ENCODE measurements at regions not wholly inside any gene's neighbourhood (a gene's known extent, or its start where the extent isn't known, plus 50 kb on each side); places are given as distances from the start of the nearest gene placed in this dataset.

GRCh38 chr20:53688085-53688484 is 94.4 kb upstream of the ZNF217 start:
- no peaks in the 10 kb centered on the region for H3K36me3 Mint-ChIP-seq
- no peak overlapping the region for H3K4me3 Mint-ChIP-seq
- peaks cover 55% of the 10 kb centered on the region for H3K4me1 Mint-ChIP-seq
- H3K27me3 Mint-ChIP-seq: no peaks in the 10 kb centered on the region
- H3K9me3 Mint-ChIP-seq: no peaks in the 10 kb centered on the region
- CTCF ChIA-PET: interaction anchor here (0.6 kb wide), 1 partner anchor 66 kb away, joined by 3 read pairs; no protein-coding TSS in a partner anchor
- H3K27ac Mint-ChIP-seq: no peak overlapping the region
- DNase-seq: no peak

DNA sequence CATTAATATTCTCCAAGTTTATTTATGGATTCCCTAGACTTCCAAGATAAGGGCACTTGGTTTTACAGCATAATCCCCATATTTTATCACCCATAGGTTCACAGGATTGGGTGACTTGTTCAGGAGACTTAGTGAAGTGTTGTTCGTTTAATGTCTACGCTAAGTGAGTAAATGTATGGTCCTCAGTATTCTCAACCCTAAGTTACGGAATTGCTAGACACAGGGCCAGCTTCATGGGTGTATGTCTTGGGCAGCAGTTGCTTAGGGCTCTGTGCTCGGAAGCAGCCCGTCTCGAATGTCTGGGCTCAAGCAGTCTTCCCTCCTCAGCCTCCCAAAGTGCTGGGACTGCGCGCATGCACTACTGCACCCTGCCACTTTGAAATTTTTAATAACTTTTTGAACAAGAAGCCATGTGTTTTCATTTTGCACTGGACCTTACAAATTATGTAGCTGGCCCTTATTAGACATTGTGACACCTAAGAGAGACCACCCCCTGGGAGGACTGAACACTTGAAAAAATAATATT is 91.5 kb upstream of the ZNF217 start:
- DNase-seq: no peak
- peaks cover 40% of the 10 kb centered on the region for H3K4me1 Mint-ChIP-seq
- CTCF ChIA-PET: no interaction called here
- no peaks in the 10 kb centered on the region for H3K9me3 Mint-ChIP-seq
- H3K27me3 Mint-ChIP-seq: no peaks in the 10 kb centered on the region
- H3K4me3 Mint-ChIP-seq: no peak overlapping the region
- H3K27ac Mint-ChIP-seq: no peak overlapping the region
- H3K36me3 Mint-ChIP-seq: no peaks in the 10 kb centered on the region

GRCh38 chr20:53683506-53683905 is 89.9 kb upstream of the ZNF217 start:
- peaks cover 49% of the 10 kb centered on the region for H3K4me1 Mint-ChIP-seq
- H3K9me3 Mint-ChIP-seq: no peaks in the 10 kb centered on the region
- no peak overlapping the region for H3K27ac Mint-ChIP-seq
- CTCF ChIA-PET: no interaction called here
- H3K4me3 Mint-ChIP-seq: no peak overlapping the region
- H3K27me3 Mint-ChIP-seq: no peaks in the 10 kb centered on the region
- no peaks in the 10 kb centered on the region for H3K36me3 Mint-ChIP-seq
- no peak for DNase-seq

DNA sequence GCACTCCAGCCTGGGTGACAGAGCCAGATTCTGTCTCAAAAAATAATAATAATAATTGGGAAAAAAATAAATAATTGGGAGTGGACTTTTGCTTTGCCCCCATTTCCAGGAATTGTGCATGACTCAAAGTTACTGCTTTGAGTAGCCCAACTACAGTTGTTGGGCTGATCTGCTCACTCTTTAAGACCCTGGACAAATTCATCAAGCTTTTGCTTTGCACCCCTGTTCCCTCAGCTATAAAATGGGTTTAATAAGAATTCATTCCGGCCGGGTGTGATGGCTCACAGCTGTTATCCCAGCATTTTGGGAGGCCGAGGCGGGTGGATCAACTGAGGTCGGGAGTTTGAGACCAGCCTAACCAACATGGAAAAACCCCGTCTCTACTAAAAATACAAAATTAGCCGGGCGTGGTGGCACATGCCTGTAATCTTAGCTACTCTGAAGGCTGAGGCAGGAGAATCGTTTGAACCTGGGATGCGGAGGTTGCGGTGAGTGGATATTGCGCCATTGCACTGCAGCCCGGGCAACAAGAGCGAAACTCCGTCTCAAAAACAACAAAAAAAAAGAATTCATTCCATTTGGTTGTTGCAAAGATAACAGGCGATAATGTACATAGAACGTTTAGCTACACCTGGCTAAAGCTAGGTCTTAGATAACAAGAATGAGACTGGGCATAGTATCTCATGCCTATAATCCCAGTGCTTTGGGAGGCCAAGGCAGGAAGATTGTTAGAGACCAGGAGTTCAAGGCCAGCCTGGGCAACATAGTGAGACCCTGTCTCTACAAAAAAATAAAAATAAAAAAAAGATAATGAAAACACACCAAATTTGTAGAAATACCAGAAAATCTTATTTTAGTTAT is 87.9 kb upstream of the ZNF217 start:
- CTCF ChIA-PET: interaction anchor here (0.8 kb wide), 1 partner anchor 16 kb away, joined by 3 read pairs; no protein-coding TSS in a partner anchor
- DNase-seq: no peak
- Mint-ChIP-seq H3K27me3 (no peaks in the 10 kb centered on the region), H3K36me3 (no peaks in the 10 kb centered on the region), H3K4me3 (no peak overlapping the region), H3K9me3 (no peaks in the 10 kb centered on the region), H3K4me1 (peaks cover 53% of the 10 kb centered on the region), H3K27ac (no peak overlapping the region)

DNA sequence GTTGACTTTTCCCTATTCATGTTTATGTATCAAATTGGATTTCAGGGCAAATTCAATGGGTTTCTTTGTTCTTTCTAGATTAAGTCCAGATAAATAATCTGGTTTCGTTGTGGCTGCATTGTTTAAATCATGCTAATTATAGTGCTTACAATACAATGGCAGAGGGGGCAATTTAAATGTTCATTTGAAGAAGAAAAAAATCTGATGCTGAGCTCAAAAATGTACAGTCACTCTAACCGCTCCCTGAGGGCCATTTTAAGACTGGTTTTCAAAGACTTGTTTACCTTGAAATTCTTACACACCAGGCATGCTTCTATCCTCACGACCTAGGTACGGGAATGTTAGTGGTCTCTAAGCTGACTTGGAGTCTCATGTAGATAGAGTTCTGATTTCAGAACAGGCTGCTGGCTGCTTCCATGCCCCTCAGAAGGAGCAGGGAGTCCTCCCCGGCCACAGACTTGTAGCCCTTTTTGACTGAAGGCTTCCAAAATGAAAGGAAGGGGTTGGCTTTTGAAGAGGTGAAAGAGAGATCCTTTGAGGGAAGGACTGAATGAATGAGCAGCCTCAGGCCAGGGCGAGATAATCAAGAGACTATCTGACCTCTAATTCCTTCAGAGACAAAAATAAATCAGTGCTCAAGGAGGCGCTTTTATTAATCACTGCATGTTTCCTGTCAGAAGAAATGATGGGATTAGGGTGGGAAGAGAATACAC is 86.1 kb upstream of the ZNF217 start:
- no peaks in the 10 kb centered on the region for H3K9me3 Mint-ChIP-seq
- CTCF ChIA-PET: interaction anchor here (0.8 to 1.6 kb wide), 4 partner anchors 10 to 28 kb away, joined by 3 to 4 read pairs (median 3); no protein-coding TSS in a partner anchor

GRCh38 chr20:53678990-53679596 is 85.5 kb upstream of the ZNF217 start:
- Mint-ChIP-seq H3K4me1 (peaks cover 37% of the 10 kb centered on the region), H3K27me3 (no peaks in the 10 kb centered on the region), H3K4me3 (no peak overlapping the region), H3K36me3 (no peaks in the 10 kb centered on the region), H3K27ac (peak overlapping the region; percentile 83), H3K9me3 (no peaks in the 10 kb centered on the region)
- CTCF ChIA-PET: interaction anchor here (0.8 to 1.6 kb wide), 5 partner anchors 9 to 29 kb away, joined by 3 to 4 read pairs (median 3); no protein-coding TSS in a partner anchor
- no peak for DNase-seq

More for the DNA sequence above, 86.1 kb upstream of the ZNF217 start:
- DNase-seq: no peak
- H3K4me1 Mint-ChIP-seq: peaks cover 39% of the 10 kb centered on the region
- H3K36me3 Mint-ChIP-seq: no peaks in the 10 kb centered on the region
- H3K4me3 Mint-ChIP-seq: no peak overlapping the region
- no peaks in the 10 kb centered on the region for H3K27me3 Mint-ChIP-seq
- H3K27ac Mint-ChIP-seq: peak overlapping the region; percentile 70

DNA sequence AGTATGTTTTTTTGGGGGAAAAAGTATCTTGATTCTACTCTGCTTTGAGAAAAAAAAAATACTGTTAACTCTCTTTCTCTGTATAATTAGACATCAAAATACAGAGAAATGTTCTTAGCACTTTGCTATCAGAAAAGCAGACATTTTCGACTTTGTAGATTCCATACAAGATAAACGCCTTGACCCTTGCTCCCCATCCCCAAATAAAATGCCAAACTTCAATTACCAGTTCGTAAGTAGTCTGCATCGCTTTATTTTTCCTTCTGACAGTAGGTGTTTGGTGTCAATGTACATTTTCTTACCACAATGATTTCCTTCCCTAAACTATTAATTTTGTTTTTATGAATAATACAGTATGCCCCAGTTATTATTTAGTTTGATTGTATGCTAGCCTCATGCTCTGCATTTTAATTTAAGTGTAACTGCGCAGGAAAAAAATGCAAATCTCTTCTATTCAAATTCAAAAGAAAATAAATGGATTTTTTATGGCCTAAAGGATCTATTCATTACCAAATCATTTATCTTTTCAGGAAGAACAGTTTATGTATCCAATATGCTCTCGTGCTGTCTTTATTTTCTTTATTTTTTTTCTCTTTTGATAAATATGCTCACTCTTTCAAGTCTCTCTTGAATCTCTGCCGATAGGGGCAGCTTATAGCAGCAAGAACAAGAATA is 84.8 kb upstream of the ZNF217 start:
- H3K9me3 Mint-ChIP-seq: no peaks in the 10 kb centered on the region

GRCh38 chr20:53677447-53678314 is 84.0 kb upstream of the ZNF217 start:
- DNase-seq: peak; percentile 63
- H3K4me3 Mint-ChIP-seq: peak overlapping the region; percentile 27
- H3K36me3 Mint-ChIP-seq: no peaks in the 10 kb centered on the region

More for the DNA sequence above, 84.8 kb upstream of the ZNF217 start:
- Mint-ChIP-seq H3K4me1 (peaks cover 37% of the 10 kb centered on the region), H3K36me3 (no peaks in the 10 kb centered on the region), H3K27me3 (no peaks in the 10 kb centered on the region), H3K27ac (peak overlapping the region; percentile 83), H3K4me3 (peak overlapping the region; percentile 27)
- CTCF ChIA-PET: interaction anchor here (0.8 to 1.6 kb wide), 3 partner anchors 8 to 18 kb away, joined by 3 to 4 read pairs (median 3); no protein-coding TSS in a partner anchor
- no peak for DNase-seq

GRCh38 chr20:53676987-53677386 is 83.3 kb upstream of the ZNF217 start:
- DNase-seq: no peak
- H3K36me3 Mint-ChIP-seq: no peaks in the 10 kb centered on the region
- H3K4me3 Mint-ChIP-seq: no peak overlapping the region
- no peak overlapping the region for H3K27ac Mint-ChIP-seq
- no peaks in the 10 kb centered on the region for H3K9me3 Mint-ChIP-seq
- H3K27me3 Mint-ChIP-seq: no peaks in the 10 kb centered on the region
- H3K4me1 Mint-ChIP-seq: peaks cover 37% of the 10 kb centered on the region
- CTCF ChIA-PET: interaction anchor here (0.7 kb wide), 1 partner anchor 101 kb away, joined by 3 read pairs; no protein-coding TSS in a partner anchor

More at GRCh38 chr20:53677447-53678314, 84.0 kb upstream of the ZNF217 start:
- no peaks in the 10 kb centered on the region for H3K27me3 Mint-ChIP-seq
- H3K9me3 Mint-ChIP-seq: no peaks in the 10 kb centered on the region
- CTCF ChIA-PET: interaction anchor here (0.7 to 1.4 kb wide), 2 partner anchors 17 to 101 kb away, joined by 3 to 4 read pairs; no protein-coding TSS in a partner anchor
- peaks cover 37% of the 10 kb centered on the region for H3K4me1 Mint-ChIP-seq
- peak overlapping the region; percentile 83 for H3K27ac Mint-ChIP-seq

GRCh38 chr20:53676519-53676822 is 82.8 kb upstream of the ZNF217 start:
- Mint-ChIP-seq H3K27me3 (no peaks in the 10 kb centered on the region), H3K27ac (no peak overlapping the region)
- DNase-seq: no peak

DNA sequence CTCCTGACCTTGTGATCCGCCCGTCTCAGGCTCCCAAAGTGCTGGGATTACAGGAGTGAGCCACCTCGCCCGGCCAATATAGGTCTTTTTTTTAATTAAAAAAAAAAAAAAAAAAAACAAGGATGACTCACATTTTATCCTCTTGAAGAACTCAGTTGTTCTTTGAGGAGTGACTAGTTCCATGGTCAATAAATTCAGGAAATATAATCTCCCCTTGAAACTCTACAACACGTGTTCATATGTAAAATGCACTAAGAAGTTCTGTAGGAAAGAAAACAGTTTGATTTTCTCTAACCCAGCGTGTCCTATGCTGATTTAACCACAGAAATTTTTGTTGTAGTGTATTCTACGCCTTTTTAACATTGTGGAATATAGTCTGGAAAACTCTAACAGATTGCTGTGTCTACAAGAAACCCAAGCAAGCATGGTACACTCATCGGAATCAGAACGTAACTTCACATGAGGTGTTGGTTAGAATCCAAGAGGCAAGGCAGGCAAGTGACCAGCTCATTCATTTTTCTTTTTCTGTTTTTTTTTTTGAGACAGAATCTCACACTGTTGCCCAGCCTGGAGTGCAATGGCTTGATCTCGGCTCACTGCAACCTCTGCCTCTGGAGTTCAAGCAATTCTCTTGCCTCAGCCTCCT is 79.0 kb upstream of the ZNF217 start:
- Mint-ChIP-seq H3K27me3 (peaks cover 8% of the 10 kb centered on the region), H3K4me1 (peaks cover 6% of the 10 kb centered on the region), H3K9me3 (no peaks in the 10 kb centered on the region), H3K27ac (no peak overlapping the region), H3K36me3 (no peaks in the 10 kb centered on the region), H3K4me3 (no peak overlapping the region)
- no peak for DNase-seq
- CTCF ChIA-PET: interaction anchor here (1.1 kb wide), 1 partner anchor 20 kb away, joined by 3 read pairs; no protein-coding TSS in a partner anchor

More at GRCh38 chr20:53676519-53676822, 82.8 kb upstream of the ZNF217 start:
- CTCF ChIA-PET: no interaction called here
- Mint-ChIP-seq H3K4me1 (peaks cover 37% of the 10 kb centered on the region), H3K9me3 (no peaks in the 10 kb centered on the region), H3K36me3 (no peaks in the 10 kb centered on the region), H3K4me3 (no peak overlapping the region)

DNA sequence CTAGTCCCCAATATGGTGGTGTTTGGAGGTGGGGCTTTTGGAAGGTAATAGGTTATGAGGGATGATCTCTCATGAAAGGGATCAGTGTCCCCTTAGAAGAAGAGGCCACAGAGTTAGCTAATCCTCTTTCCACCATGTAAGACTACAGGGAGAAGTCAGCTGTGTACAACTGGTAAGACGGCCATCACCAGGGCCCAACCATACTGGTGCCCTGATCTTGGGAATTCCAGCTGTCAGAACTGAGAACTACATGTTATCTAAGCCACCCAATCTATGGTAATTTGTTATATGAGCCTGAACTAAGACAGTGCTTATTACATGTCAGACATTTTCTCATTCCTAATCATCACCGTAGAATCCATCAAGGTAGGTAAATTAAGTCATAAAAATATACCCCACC is 77.7 kb upstream of the ZNF217 start:
- Mint-ChIP-seq H3K27ac (no peak overlapping the region), H3K4me3 (no peak overlapping the region), H3K9me3 (no peaks in the 10 kb centered on the region), H3K36me3 (no peaks in the 10 kb centered on the region), H3K27me3 (peaks cover 8% of the 10 kb centered on the region), H3K4me1 (no peaks in the 10 kb centered on the region)
- CTCF ChIA-PET: no interaction called here
- no peak for DNase-seq

Measured in activated naive CD4-positive, alpha-beta T cell treated with anti-CD3 and anti-CD28 coated beads, Interleukin-2, amount 10 ng/mL, durations not matched to agents 7 days and 5 days (primary cell).